ENCODE measurements at regions not wholly inside any gene's neighbourhood (a gene's known extent, or its start where the extent isn't known, plus 50 kb on each side); places are given as distances from the start of the nearest gene placed in this dataset.
A peak's percentile ranks its signal among the peaks of the same experiment; 100 is the strongest.

DNA sequence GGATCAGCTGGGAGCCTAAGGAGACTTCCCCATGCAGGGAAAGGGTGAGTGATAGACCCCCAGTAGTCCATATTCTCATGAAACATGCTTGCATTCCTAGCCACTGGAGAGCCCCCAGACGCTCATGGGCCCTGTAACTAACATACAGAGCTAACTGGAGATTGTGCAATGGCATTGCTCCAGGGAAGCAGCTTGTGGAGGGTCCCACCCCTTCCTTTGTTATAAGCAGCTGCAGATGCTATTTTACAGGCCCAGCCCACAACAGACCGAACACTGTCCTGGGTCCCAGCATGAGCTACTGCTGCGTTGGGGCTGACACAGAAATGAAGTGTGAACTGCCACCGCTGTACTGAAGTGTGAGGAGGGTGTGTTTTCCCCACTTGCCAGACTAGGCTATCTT, 1465.7 kb upstream of the DIAPH2 start:
- H3K27ac ChIP-seq, result no peak overlapping the region
- TF ChIP-seq CTCF (conservative IDR thresholded peaks at IDR 0.05), result no peak

DNA sequence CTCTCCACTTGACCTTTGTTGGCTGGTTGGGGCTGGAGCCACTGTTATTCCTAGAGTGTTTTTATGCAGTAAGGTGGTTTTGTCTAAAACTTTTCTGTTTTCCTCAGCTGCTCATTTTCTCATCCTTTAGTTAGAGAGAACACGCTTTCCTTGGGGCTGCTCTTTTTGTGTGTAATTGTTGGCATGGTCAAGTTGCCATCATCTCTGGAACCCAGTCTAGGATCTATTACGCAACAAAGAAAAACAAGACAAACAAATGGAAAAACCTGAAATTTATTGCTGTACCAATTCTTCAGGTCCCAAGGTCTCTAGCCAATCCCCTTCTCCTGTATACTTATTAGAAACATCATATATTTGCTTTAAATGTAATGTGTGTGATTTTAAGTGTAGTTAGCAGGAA, 1436.3 kb upstream of the DIAPH2 start:
- TF ChIP-seq CTCF (conservative IDR thresholded peaks at IDR 0.05), result no peak
- H3K27ac ChIP-seq, result no peak overlapping the region

GRCh38 chrX:95290455-95290854, 1394.2 kb upstream of the DIAPH2 start:
- no peak overlapping the region for H3K27ac ChIP-seq
- no peak for TF ChIP-seq CTCF (conservative IDR thresholded peaks at IDR 0.05)

DNA sequence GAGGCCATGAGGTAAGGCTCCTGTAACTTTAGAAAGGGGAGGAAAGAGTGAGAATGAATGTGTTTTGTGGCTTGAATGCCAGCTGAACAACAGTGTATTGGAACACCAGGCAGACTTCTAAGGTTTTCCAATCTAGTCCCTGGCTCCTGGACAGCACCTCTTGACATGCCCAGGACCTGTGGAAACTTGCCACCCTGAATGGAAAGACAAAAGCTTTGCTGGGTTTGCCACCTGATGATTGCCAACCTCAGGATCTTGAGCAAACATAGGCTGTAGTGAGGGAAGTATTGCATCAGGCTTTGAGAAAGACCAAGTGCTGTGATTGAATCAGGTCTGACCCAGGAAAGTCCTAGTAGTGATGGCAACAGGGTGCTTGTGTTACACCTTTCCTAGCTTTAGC, 1393.1 kb upstream of the DIAPH2 start:
- H3K27ac ChIP-seq, result no peak overlapping the region
- TF ChIP-seq CTCF (conservative IDR thresholded peaks at IDR 0.05), result no peak

- no peak overlapping the region for H3K27ac ChIP-seq
- peak; percentile 21; the same call in 1 of the 2 replicates for TF ChIP-seq CTCF (conservative IDR thresholded peaks at IDR 0.05)
These were observed 1365.8 kb upstream of the DIAPH2 start for GRCh38 chrX:95318882-95319281.

DNA sequence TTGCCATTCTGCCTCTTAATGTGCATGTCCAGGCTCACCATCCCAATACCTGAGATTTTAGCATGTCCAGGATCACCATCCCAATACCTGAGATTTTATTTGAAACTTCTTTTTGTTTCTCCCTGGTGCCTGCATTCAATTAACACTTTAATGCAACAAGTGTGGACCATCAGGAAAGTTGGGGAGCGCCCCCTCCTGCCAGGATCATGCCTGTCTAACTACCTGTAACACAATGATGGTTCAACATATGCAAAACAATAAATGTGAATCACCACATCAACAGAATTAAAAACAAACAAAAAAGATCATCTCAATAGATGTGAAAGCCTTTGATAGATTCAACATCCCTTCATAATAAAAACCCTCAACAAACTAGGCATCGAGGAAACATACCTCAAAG, 1359.5 kb upstream of the DIAPH2 start:
- H3K27ac ChIP-seq, result no peak overlapping the region
- no peak for TF ChIP-seq CTCF (conservative IDR thresholded peaks at IDR 0.05)

GRCh38 chrX:95330292-95330691, 1354.3 kb upstream of the DIAPH2 start:
- no peak for TF ChIP-seq CTCF (conservative IDR thresholded peaks at IDR 0.05)
- H3K27ac ChIP-seq, result no peak overlapping the region

- H3K27ac ChIP-seq, result no peak overlapping the region
- no peak for TF ChIP-seq CTCF (conservative IDR thresholded peaks at IDR 0.05)
These were observed 1352.1 kb upstream of the DIAPH2 start for GRCh38 chrX:95332530-95332929.
